SK-N-SH (cell line): ENCODE measurements at regions not wholly inside any gene's neighbourhood (a gene's known extent, or its start where the extent isn't known, plus 50 kb on each side); places are given as distances from the start of the nearest gene placed in this dataset.

ENCODE experiments used
- CTCF ChIP-seq: fragments of 200-600 bp; sonication (generic); IDR thresholded peaks from 2 replicates; pipeline ENCODE4 v1.6.1; 2017; ENCODE audit warnings: antibody characterized with exemption, mild to moderate bottlenecking, moderate library complexity
- EP300 ChIP-seq, 2 experiments: IDR thresholded peaks; 2 replicates each; pipeline versions ENCODE4 v1.4.0 to v1.6.1; 2012; ENCODE audit warnings: borderline replicate concordance in 1 of 2, low read depth in 1 of 2, low read length in 1 of 2
- FOXJ3 ChIP-seq: sonication (generic); formaldehyde crosslinking; IDR thresholded peaks from 2 replicates; pipeline ENCODE4 v1.5.1; 2020; ENCODE audit warnings: mild to moderate bottlenecking, missing genetic modification reagents
- MXI1 ChIP-seq: IDR thresholded peaks from 2 replicates; pipeline ENCODE4 v1.6.1; 2012; ENCODE audit warnings: mild to moderate bottlenecking, low read depth, low read length, improper control_type of control experiment
- POLR2AphosphoS5 ChIP-seq: IDR thresholded peaks from 2 replicates; pipeline ENCODE4 v1.6.1; 2012; ENCODE audit warnings: low read depth, low read length
- RAD21 ChIP-seq: IDR thresholded peaks from 2 replicates; pipeline ENCODE4 v1.6.1; 2012; ENCODE audit warnings: mild to moderate bottlenecking, low read length
- REST ChIP-seq: IDR thresholded peaks from 2 replicates; pipeline ENCODE4 v1.6.1; 2012; ENCODE audit warnings: mild to moderate bottlenecking, low read depth, low read length, moderate library complexity
- RXRA ChIP-seq: IDR thresholded peaks from 2 replicates; pipeline ENCODE4 v1.4.0; 2012; ENCODE audit warnings: low read depth, mild to moderate bottlenecking, borderline replicate concordance

GRCh38 chr5:26563979-26564378 is 474.4 kb downstream of the CDH9 start:
- TF ChIP-seq CTCF (no peak), POLR2AphosphoS5 (no peak), REST (no peak), EP300 (IDR thresholded peaks at IDR 0.05; ENCODE audit: borderline replicate concordance in 1 of 2, low read depth in 1 of 2, low read length in 1 of 2) (no peak), RAD21 (no peak), FOXJ3 (CRISPR knock-in tag) (no peak), MXI1 (no peak), RXRA (no peak)
